ENCODE measurements at regions not wholly inside any gene's neighbourhood (a gene's known extent, or its start where the extent isn't known, plus 50 kb on each side); places are given as distances from the start of the nearest gene placed in this dataset.

- Mint-ChIP-seq H3K4me1 (no peaks in the 10 kb centered on the region), H3K9me3 (no peaks in the 10 kb centered on the region), H3K36me3 (no peaks in the 10 kb centered on the region), H3K27me3 (peaks cover 0 to 12% of the 10 kb centered on the region in 2 donors), H3K27ac (no peak overlapping the region), H3K4me3 (no peak overlapping the region)
- WGBS (ENCODE audit: insufficient coverage) = no CpG with 5 or more reads among the region's 4 CpGs
- Histone ChIP-seq H3K27me3 (replicated peaks in 1 of 2; ENCODE audit: control insufficient read depth in 2 of 2, extremely low read depth in 1 of 2, insufficient read depth in 2 of 2, low read length in 1 of 2) (no peaks in the 10 kb centered on the region), H3K4me3 (ENCODE audit: control insufficient read depth in 1 of 2, extremely low read depth in 1 of 2, low read length in 1 of 2) (no peak overlapping the region), H3K27ac (ENCODE audit: low read length) (no peak overlapping the region), H3K9me3 (no peaks in the 10 kb centered on the region), H3K36me3 (ENCODE audit: control insufficient read depth in 2 of 2, extremely low read depth in 1 of 2, insufficient read depth in 1 of 2, low read length in 1 of 2) (no peaks in the 10 kb centered on the region), H3K4me1 (ENCODE audit: control insufficient read depth in 1 of 2, extremely low read depth in 1 of 2, insufficient read depth in 2 of 2, low read length in 2 of 2) (no peaks in the 10 kb centered on the region)
- no peak for ATAC-seq (replicated peaks in 1 of 4)
- ChIA-PET POLR2A (no interaction called here), CTCF (no interaction called here)
- DNase-seq = no peak
Measured at GRCh38 chr21:38714039-38714817, 91.5 kb upstream of the ETS2 start.

DNA sequence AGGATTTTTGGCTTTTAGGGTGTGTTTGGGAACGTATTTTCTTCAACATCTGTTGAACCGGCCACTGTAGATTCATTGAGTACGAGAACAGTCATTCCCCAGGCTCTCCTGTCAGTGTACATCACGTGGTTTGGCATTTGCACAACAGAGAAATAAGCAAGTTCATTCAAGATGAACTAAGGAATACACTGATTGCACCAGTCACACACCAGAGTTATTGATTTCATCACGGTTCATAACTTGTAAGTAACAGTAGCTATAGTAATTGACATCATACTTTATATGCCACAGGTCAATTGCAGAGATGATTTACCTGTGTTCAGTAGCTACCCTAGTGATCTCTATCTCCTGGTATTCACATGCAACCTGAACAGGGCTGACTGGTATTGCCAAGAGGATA, 90.7 kb upstream of the ETS2 start:
- no peaks in the 10 kb centered on the region for H3K36me3 ChIP-seq (ENCODE audit: control insufficient read depth in 2 of 2, extremely low read depth in 1 of 2, insufficient read depth in 1 of 2, low read length in 1 of 2)
- no peak for ATAC-seq (replicated peaks in 1 of 4)

GRCh38 chr21:38716088-38716487, 89.6 kb upstream of the ETS2 start:
- POLR2A ChIA-PET = no interaction called here
- DNase-seq (no peak), ATAC-seq (replicated peaks in 1 of 4) (no peak)
- H3K9me3 ChIP-seq = no peaks in the 10 kb centered on the region
- H3K36me3 Mint-ChIP-seq = no peaks in the 10 kb centered on the region
- H3K36me3 ChIP-seq (ENCODE audit: control insufficient read depth in 2 of 2, extremely low read depth in 1 of 2, insufficient read depth in 1 of 2, low read length in 1 of 2) = no peaks in the 10 kb centered on the region
- no peaks in the 10 kb centered on the region for H3K4me1 ChIP-seq (ENCODE audit: control insufficient read depth in 1 of 2, extremely low read depth in 1 of 2, insufficient read depth in 2 of 2, low read length in 2 of 2)
- H3K27ac Mint-ChIP-seq = no peak overlapping the region
- no peak overlapping the region for H3K4me3 ChIP-seq (ENCODE audit: control insufficient read depth in 1 of 2, extremely low read depth in 1 of 2, low read length in 1 of 2)
- H3K27ac ChIP-seq (ENCODE audit: low read length) = no peak overlapping the region
- WGBS (ENCODE audit: insufficient coverage) = 60% methylated on average over 1 of the region's 2 CpGs
- no peaks in the 10 kb centered on the region for H3K9me3 Mint-ChIP-seq
- no peak overlapping the region for H3K4me3 Mint-ChIP-seq
- no peaks in the 10 kb centered on the region for H3K4me1 Mint-ChIP-seq
- no peaks in the 10 kb centered on the region for H3K27me3 ChIP-seq (replicated peaks in 1 of 2; ENCODE audit: control insufficient read depth in 2 of 2, extremely low read depth in 1 of 2, insufficient read depth in 2 of 2, low read length in 1 of 2)
- CTCF ChIA-PET = no interaction called here
- H3K27me3 Mint-ChIP-seq = peaks cover 0 to 3% of the 10 kb centered on the region in 2 donors

More for the DNA sequence above, 90.7 kb upstream of the ETS2 start:
- ChIA-PET POLR2A (no interaction called here), CTCF (no interaction called here)
- Histone ChIP-seq H3K4me3 (ENCODE audit: control insufficient read depth in 1 of 2, extremely low read depth in 1 of 2, low read length in 1 of 2) (no peak overlapping the region), H3K27ac (ENCODE audit: low read length) (no peak overlapping the region), H3K4me1 (ENCODE audit: control insufficient read depth in 1 of 2, extremely low read depth in 1 of 2, insufficient read depth in 2 of 2, low read length in 2 of 2) (no peaks in the 10 kb centered on the region), H3K9me3 (no peaks in the 10 kb centered on the region), H3K27me3 (replicated peaks in 1 of 2; ENCODE audit: control insufficient read depth in 2 of 2, extremely low read depth in 1 of 2, insufficient read depth in 2 of 2, low read length in 1 of 2) (no peaks in the 10 kb centered on the region)
- Mint-ChIP-seq H3K4me1 (no peaks in the 10 kb centered on the region), H3K4me3 (no peak overlapping the region), H3K36me3 (no peaks in the 10 kb centered on the region), H3K9me3 (no peaks in the 10 kb centered on the region), H3K27me3 (peaks cover 0 to 10% of the 10 kb centered on the region in 2 donors), H3K27ac (no peak overlapping the region)
- DNase-seq = no peak
- 80% methylated on average over 1 of the region's 5 CpGs for WGBS (ENCODE audit: insufficient coverage)

DNA sequence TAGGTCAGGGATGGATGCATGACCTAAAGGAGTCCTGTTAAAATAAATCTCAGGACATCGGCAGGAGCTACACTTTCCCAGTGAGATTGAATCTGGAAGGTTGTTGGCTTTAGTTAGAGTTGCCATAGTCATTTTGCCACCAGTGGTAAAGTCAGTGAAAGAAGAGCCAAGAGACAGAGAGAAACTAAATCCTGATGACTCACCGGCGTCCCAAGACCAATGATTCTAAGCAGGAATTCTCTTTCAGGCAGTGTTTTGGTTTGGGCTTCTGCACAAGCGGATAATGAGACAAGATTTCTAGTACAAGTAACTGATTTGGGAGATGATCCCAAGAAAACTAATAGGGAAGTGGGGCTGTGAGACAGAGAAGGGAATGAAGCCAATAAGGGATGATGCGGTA, 88.8 kb upstream of the ETS2 start:
- no peaks in the 10 kb centered on the region for H3K27me3 ChIP-seq (replicated peaks in 1 of 2; ENCODE audit: control insufficient read depth in 2 of 2, extremely low read depth in 1 of 2, insufficient read depth in 2 of 2, low read length in 1 of 2)
- H3K36me3 ChIP-seq (ENCODE audit: control insufficient read depth in 2 of 2, extremely low read depth in 1 of 2, insufficient read depth in 1 of 2, low read length in 1 of 2) = no peaks in the 10 kb centered on the region
- no peak overlapping the region for H3K27ac Mint-ChIP-seq
- H3K4me1 ChIP-seq (ENCODE audit: control insufficient read depth in 1 of 2, extremely low read depth in 1 of 2, insufficient read depth in 2 of 2, low read length in 2 of 2) = no peaks in the 10 kb centered on the region
- no peak for ATAC-seq (replicated peaks in 1 of 4)
- no peaks in the 10 kb centered on the region for H3K4me1 Mint-ChIP-seq
- H3K4me3 ChIP-seq (ENCODE audit: control insufficient read depth in 1 of 2, extremely low read depth in 1 of 2, low read length in 1 of 2) = no peak overlapping the region
- no peaks in the 10 kb centered on the region for H3K9me3 ChIP-seq
- ChIA-PET CTCF (no interaction called here), POLR2A (no interaction called here)
- no peak overlapping the region for H3K4me3 Mint-ChIP-seq
- H3K27me3 Mint-ChIP-seq = no peaks in the 10 kb centered on the region
- H3K36me3 Mint-ChIP-seq = no peaks in the 10 kb centered on the region
- H3K27ac ChIP-seq (ENCODE audit: low read length) = no peak overlapping the region
- WGBS (ENCODE audit: insufficient coverage) = 96% methylated on average over 3 of the region's 5 CpGs
- H3K9me3 Mint-ChIP-seq = no peaks in the 10 kb centered on the region
- no peak for DNase-seq

DNA sequence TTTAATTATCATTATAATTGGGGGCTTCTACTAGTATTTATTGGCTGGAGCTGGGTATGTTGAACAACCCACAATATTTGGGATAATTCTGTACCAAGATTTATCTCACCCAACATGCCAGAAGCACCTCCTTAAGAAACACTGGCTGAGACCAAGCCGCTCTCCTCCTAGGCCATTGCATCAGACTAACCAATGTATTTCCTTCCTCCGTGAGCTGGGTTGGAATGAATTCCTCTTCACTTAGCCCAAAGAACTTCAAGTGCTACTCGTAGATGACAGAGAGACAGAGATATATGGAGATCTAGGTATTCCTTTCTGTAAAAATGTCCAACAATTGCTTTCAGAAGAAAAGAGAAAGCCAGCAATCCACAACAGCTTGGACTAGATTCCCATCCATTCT, 87.2 kb upstream of the ETS2 start:
- WGBS (ENCODE audit: insufficient coverage) = no CpG with 5 or more reads among the region's 3 CpGs
- DNase-seq (no peak), ATAC-seq (replicated peaks in 1 of 4) (no peak)
- H3K4me3 ChIP-seq (ENCODE audit: control insufficient read depth in 1 of 2, extremely low read depth in 1 of 2, low read length in 1 of 2) = no peak overlapping the region
- Mint-ChIP-seq H3K36me3 (no peaks in the 10 kb centered on the region), H3K4me1 (no peaks in the 10 kb centered on the region), H3K27ac (no peak overlapping the region), H3K9me3 (peaks cover 0 to under 1% (median 0%) of the 10 kb centered on the region in 3 donors), H3K27me3 (peaks cover 5 to 8% of the 10 kb centered on the region in 2 donors), H3K4me3 (no peak overlapping the region)
- H3K27ac ChIP-seq (ENCODE audit: low read length) = no peak overlapping the region
- POLR2A ChIA-PET = no interaction called here
- no peaks in the 10 kb centered on the region for H3K9me3 ChIP-seq
- H3K4me1 ChIP-seq (ENCODE audit: control insufficient read depth in 1 of 2, extremely low read depth in 1 of 2, insufficient read depth in 2 of 2, low read length in 2 of 2) = no peaks in the 10 kb centered on the region
- CTCF ChIA-PET = interaction anchor here in 1 of 2 donors (0.7 kb wide), 1 partner anchor 51 kb away, joined by 3 read pairs; no protein-coding TSS in a partner anchor
- H3K27me3 ChIP-seq (replicated peaks in 1 of 2; ENCODE audit: control insufficient read depth in 2 of 2, extremely low read depth in 1 of 2, insufficient read depth in 2 of 2, low read length in 1 of 2) = peaks cover 0 to 7% of the 10 kb centered on the region in 2 experiments
- H3K36me3 ChIP-seq (ENCODE audit: control insufficient read depth in 2 of 2, extremely low read depth in 1 of 2, insufficient read depth in 1 of 2, low read length in 1 of 2) = no peaks in the 10 kb centered on the region

- Histone ChIP-seq H3K27ac (ENCODE audit: low read length) (no peak overlapping the region), H3K4me1 (ENCODE audit: control insufficient read depth in 1 of 2, extremely low read depth in 1 of 2, insufficient read depth in 2 of 2, low read length in 2 of 2) (no peaks in the 10 kb centered on the region), H3K36me3 (ENCODE audit: control insufficient read depth in 2 of 2, extremely low read depth in 1 of 2, insufficient read depth in 1 of 2, low read length in 1 of 2) (no peaks in the 10 kb centered on the region), H3K9me3 (no peaks in the 10 kb centered on the region), H3K27me3 (replicated peaks in 1 of 2; ENCODE audit: control insufficient read depth in 2 of 2, extremely low read depth in 1 of 2, insufficient read depth in 2 of 2, low read length in 1 of 2) (peaks cover 0 to 7% of the 10 kb centered on the region in 2 experiments), H3K4me3 (ENCODE audit: control insufficient read depth in 1 of 2, extremely low read depth in 1 of 2, low read length in 1 of 2) (no peak overlapping the region)
- ChIA-PET CTCF (no interaction called here), POLR2A (no interaction called here)
- no peaks in the 10 kb centered on the region for H3K36me3 Mint-ChIP-seq
- H3K27ac Mint-ChIP-seq = no peak overlapping the region
- no peak overlapping the region for H3K4me3 Mint-ChIP-seq
- 96% methylated on average over 6 of the region's 6 CpGs for WGBS (ENCODE audit: insufficient coverage)
- H3K27me3 Mint-ChIP-seq = peaks cover 8% of the 10 kb centered on the region in 2 donors
- no peaks in the 10 kb centered on the region for H3K4me1 Mint-ChIP-seq
- ATAC-seq (replicated peaks in 1 of 4) (no peak), DNase-seq (no peak)
- H3K9me3 Mint-ChIP-seq = peaks cover 4 to 12% (median 7%) of the 10 kb centered on the region in 3 donors
Measured at GRCh38 chr21:38720074-38720473, 85.7 kb upstream of the ETS2 start.
